ENCODE measurements at regions not wholly inside any gene's neighbourhood (a gene's known extent, or its start where the extent isn't known, plus 50 kb on each side); places are given as distances from the start of the nearest gene placed in this dataset.
"Not testable (repeated sequence)": the region's sequence is repeated elsewhere in the genome, so short reads cannot be mapped to it uniquely, and the experiment has no call there.

DNA sequence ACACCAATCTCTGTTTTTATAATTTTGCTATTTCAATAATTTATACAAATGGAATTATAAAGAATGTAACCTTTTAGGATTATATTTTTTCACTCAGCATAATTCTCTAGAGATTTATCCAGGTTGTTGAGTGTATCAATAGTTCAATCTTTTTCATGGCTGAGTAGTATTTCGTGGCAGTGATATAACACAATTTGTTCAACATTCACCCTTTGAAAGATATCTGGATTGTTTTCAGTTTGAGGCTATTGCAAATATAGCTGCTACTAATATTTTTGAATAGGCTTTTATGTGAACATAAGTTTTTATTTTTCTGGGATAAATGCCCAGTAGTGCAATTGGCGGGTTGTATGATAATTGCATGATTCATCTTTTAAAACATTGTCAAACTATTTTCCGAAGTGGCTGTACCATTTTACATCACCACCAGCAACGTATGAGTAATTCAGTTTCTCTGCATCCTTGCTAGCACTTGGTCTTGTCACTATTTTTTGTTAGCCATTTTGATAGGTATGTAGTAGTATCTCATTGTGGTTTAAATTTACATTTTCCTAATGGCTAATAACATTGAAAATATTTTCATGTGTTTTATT, 55.6 kb upstream of the ABCD3 start:
- no peak for DNase-seq

DNA sequence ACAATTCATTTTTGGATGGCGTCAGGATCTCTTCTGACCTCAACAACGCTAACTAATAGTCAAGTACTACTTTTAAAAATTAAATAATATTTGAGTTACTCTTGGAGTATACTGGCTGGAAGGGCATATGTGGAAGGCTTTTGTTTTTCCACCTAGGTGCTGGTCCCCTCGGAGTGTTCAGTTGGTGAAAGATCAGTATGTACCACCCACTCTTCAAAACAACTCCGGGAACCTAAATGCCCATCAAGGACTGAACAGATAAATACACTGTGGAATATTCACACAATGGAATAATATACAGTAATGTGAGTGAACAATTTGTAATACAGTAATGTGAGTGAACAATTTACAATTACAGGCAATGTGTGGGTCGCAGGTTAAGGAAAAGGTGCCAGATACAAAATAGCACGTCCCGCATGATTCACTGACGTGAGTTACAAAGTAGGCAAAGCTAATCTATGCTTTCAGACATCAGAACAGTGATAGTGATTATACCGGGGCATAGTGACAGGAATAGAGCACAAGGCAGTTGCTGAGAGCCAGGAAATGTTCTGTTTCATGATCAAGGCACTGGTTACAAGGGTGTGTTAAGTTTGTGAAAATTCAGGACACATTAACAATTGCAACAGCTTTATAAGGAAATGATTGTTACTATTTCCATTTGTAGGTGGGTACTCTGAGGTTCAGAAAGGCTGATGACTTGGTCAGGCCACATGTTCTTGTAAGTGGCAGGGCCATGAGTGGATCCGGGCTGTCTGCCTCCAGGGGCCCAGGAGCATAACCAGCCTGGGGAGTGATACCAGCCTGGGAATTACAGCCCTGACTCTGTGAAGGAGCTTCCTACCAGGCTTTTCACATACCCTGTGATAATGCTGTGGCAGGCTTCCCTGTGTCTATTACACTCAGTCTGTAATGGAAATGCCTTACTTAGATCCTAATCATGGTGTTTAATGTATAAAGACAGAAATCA, 59.3 kb upstream of the ABCD3 start:
- DNase-seq, result no peak

DNA sequence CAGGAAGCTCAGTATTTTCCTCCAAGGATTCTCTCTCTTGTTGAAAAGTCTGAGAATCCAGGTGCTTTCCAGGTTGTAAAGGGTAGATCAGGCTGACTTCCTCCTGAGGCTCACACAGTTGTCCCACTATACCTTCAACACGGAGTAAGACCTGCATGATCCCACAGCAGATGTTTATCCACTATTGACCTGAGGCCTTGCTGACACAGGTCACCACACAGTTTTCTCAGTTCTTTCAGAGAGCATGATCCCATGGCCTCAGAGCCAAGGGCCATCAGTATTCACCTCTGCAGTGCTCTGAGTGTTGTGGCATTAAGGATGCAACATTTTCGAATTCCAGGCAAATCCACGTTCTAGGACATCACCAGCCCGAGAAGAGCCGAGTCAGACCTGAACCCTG, 60.5 kb upstream of the ABCD3 start:
- DNase-seq, result no peak

DNA sequence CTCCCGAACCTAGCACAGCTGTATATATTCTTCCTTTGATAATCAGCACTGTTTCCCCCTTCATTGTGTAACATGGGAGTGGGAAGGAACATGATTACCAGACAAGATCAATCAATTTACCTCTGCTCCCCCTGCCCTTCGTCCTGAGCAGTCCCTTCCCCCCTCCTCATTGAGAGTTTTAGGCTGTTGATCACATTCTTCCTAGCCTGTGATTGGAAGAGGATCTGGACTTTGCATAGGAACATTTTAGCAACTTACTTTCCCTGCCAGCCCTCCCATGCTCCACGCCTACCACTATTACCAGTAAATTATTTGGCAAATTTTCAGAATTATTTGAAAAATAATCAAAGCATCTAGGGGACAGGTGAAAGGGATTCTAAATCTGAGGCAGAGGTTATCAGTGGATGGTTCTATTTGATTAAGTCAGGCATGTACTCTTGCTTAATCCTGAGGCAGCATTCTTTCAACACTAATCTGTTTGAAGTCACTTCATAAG, 62.7 kb upstream of the ABCD3 start:
- DNase-seq, result no peak

DNA sequence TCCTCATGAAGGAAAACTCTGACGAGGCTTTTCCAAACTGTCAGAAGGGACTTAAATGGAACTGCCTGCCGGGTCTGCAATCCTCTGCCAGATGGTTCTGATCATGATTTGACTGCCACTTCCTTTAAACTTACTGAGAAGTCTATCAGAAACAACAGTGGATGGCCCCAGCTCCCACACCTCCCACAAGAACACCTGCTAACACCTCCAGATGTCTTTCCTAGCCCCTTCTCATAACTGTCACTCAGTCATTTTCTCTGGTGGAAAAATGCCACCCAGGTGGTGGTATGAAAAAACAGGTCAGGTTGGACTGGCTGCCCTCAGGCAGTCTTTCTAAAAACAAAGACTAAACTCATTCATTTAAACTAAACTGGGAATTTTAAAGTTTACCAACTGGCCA, 66.7 kb upstream of the ABCD3 start:
- DNase-seq, result no peak

DNA sequence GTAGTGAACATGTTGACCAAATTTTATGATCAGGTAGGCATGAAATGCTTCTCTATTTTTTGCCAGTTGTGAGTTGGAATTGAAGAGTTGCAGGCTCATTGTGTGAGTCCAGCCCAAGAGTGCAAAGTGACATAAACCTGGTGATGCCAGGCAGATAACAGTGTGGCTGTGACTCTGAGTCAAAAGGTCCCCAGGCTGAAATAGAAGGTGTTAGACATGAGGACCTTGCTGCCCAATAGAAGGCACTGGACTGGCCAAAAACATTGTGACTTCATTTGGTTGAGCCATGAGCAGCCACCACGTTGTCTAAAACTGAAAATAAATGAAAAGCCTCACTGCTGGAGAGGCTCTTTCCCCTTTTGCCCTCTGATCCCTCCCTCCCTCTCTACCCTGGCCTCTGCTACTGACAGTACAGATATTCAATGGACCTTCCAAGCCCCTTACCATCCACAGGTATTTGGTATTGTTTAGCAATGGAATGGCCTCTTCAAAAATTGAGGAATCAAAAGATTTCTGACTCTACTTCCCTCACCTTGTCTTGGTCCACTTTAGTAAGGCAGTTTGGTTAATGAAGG, 67.8 kb upstream of the ABCD3 start:
- DNase-seq, result no peak

DNA sequence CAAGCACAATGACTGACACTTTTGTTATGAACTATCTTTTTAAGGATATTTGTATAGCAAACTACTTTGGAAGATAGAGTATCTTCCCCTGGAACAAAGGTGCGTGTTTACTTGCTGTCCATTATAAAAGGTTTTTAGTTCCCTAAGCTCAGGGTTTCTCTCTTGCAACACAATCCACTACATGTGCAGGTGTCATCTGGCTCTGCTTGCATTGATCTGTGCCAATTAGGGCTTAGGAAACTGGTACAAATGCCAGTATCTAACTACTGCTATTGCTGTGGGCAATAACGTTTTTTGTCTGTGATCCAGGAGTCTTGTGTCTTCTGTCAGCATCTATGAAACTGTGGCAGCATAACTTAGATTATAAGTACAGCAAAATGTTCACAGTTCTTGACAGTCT, 68.3 kb upstream of the ABCD3 start:
- no peak for DNase-seq

DNA sequence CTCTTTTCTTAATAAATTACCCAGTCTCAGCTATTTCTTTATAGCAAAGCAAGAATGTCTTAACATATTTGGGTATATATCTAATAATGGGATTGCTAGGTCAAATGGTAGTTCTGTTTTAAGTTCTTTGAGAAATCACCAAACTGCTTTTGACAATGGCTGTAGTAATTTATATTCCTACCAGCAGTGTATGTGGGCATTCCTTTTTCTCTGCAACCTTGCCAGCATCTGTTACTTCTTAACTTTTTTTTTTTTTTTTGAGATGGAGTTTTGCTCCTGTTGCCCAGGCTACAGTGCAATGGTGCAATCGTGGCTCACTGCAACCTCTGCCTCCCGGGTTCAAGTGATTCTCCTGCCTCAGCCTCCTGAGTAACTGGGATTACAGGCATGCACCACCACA, 69.8 kb upstream of the ABCD3 start:
- not testable (repeated sequence) for DNase-seq

DNA sequence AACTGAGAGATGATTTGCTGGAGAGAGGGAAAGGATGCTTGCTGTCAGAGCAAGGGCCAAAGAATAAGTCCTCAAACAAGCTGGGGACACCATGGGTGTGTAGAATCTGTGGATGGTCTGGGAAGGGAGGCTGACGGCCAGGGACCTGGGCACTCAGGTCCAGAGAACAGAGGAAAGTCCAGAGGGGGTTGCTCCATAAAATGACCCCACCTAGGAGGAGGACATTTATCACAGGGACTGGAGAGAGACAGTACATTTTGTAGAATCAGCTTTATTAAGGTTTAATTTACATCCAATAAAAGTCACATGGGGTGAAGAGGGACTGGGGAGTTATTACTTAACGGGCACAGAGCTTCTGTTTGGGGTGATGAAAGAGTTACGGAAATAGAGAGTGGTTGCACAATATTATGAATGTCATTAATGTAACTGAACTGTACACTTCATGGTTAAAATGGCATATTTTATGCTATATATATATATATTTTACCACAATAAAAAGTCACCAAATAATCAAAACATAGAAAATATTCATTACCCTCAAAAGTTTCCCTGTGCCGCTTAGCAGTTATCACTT, 73.0 kb upstream of the ABCD3 start:
- no peak for DNase-seq

DNA sequence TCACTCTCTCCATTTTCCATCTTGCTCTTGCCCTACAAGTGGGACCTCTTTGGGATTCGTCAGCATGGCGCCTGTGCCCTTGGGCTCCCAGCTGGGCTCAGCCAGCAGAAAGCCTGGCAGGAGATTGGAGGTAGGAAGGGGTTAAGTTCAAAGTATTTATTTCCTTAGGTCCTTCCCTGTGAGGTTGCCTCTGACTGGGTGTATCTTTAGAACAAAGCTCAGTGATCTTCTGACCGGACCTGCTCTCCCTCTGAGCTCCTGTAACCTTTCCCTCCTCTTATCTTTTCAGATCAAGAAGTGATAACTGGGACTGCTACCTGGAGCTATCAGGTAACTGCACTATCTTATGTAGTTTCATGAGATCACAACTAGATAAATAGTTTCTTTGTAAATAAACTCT, 75.8 kb upstream of the ABCD3 start:
- DNase-seq, result no peak

DNA sequence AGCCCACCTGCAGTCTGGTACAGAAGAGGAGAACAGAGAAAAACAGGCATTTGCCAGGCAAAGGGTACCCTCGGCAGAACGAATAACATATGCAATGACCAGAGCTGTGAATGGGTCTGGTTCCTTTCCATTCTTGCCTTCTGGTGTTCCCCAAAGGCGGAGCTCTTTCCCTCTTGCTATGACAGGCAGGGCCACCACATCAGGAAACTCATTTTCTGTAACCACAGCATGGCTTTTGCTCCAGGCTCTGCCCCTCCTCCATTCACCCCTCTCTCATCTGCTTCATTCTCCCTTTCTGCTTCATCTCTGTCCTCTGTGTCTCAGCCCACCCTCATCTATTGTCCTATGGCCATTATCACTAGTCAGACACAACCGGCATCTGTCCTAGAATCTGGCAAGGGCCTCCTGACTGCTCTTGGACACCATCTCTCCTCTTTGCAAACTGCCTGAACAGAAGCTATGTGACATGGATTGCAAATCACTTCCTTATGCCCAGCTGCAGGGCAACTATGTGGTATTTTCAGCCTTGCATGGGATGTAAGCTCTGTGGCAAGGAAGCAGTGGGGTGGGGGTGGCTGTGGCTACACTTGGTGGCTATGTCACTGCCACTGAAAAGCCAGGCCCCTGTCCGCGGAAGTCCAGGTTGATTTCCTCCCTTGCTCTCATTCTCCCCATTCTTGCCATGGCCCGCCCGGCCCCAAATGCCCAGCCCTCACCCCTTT, 78.8 kb upstream of the ABCD3 start:
- no peak for DNase-seq

DNA sequence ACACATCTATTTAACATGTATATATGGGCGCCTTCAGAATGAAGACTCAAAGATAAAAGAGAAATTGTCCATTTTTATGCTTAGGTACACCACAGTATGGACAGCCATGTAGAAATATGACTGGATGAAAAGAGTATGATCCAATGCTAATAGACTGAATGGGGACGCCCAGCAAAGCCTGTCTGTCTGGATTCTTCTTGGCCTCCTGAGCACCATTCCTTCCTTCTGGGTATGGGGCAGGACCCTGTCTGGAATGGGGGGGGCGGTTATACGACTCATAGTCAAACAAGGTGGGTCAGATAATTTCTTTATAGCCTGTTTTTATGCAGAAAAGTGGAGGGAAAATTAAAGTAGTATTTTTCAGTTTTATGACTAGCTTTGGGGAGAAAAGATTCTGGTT, 81.2 kb upstream of the ABCD3 start:
- DNase-seq, result no peak

DNA sequence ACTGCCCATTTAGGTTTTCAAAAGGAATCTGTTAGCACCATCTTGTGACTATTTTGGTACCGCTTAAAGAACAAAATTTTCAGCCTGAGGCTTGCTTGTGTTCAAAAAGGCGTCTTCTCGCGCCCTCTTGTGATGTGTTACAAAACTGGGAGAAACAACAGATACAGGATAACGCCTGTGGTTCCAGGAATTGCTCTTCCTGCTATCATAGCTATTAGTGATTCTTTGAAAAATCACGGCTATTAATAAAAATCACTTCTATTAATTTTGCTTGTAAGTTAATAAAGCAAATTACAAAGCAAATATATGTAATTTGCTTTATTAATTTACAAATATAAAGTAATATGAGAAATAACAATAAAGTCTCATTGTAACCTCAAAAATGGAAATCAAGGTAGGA, 82.2 kb upstream of the ABCD3 start:
- DNase-seq, result peak; percentile 71

DNA sequence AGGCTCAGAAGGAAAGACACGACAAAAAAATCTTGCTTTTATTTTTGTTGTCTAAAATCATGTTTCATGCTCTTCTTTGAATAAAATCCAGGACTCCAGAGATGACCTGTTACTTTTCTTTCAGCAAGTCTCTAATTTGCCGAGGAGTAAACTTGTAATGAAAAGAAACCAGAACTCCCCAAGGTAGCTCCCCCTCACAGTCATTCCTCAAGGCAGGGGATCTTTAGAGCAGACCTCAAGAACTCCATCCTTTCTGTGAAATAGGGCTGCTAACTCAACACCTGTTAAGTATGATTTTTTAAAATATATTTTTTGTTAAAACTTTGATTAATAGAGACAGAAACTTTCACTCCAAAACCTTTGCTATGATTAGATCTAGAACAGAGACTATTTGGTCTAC, 82.7 kb upstream of the ABCD3 start:
- DNase-seq, result no peak

DNA sequence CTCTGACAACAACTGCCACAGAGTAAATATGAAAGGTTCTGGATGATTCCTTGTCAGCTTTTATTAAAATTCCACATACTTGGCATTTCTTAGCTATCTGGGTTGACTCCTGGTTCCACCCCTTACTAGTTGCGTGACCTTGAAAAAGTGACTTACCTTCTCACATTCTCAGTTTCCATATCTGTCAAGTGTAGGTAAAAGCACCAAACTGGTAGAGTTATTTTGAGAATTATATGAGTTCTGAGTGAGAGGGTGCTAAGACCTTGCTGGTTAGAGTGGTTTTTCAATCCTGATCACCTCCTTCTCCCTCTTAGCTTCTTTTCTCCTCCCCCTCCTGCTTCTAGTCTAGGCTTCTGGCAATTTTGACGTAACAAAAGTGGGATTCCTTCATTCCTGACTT, 83.4 kb upstream of the ABCD3 start:
- no peak for DNase-seq

DNA sequence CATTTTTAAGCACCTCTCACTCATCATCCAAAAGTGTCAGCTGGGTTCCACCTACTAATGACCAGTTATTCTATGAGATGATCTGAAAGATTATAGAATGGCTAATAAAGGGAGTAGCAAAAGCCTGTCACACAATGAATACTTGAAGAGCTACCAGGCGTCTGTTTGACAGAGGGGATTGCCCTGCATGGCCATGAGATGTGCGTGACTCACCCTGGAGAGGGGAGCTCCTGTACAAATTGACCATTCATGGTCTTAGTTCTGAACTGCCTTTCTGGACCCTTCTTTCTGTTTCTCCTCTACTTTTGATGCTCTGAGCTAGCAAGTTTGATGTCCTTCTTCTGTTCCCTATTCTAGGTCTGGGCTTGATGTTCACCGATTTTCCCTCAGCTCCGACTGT, 85.2 kb upstream of the ABCD3 start:
- DNase-seq, result no peak

DNA sequence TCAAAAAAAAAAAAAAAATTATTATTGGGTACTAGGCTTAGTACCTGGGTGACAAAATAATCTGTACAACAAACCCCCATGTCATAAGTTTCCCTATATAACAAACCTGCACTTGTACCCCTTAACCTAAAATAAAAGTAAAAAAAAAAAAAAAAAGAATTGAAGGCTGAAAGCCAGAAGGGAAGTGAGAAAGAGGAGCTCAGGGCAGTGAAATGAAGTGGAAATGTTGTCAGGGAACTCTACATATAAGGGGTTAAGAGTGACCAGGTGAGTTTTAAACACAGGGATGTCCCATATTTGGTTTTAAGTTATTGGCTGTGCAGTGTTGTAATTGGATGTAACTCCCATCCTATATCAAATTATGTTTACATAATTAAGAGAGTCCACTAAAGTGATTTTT, 85.7 kb upstream of the ABCD3 start:
- no peak for DNase-seq

DNA sequence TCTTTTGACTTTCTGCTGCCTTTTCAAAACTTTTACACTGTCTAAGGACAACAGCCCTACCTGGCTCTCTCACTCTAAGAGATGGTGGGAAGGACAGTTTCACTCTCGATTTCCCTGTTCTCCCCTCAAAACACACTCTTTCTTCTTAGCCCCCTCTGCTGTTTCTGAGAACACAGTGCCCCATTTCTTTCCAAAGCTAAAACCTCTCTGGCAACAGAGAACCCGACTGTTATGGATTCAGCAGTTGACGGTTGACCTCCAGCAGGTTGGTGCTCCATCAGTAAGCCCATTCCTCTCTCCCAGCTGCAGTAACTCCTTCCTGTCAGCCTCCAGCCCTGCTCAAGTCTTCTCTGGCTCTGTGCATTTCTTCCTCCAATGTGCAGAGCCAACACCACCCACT, 88.2 kb upstream of the ABCD3 start:
- DNase-seq, result no peak

DNA sequence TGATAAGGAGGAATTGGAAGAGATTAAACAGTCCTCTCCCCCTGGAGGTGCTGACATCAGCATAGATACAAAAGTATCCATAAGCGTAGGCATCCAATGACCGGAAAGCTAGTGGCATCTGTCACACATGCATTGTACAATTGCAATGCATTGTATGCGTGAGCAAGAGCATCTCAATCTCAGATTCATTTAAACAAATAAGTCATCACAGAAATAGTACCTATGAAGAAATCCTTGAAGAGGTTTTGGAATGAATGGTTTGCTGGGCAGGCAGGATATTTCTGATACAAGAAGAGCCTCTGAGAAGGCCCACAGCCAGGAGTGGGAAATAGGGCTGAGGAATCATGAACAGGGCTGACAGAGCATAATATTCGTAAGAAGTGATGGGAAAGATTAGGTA, 88.9 kb upstream of the ABCD3 start:
- DNase-seq, result no peak

DNA sequence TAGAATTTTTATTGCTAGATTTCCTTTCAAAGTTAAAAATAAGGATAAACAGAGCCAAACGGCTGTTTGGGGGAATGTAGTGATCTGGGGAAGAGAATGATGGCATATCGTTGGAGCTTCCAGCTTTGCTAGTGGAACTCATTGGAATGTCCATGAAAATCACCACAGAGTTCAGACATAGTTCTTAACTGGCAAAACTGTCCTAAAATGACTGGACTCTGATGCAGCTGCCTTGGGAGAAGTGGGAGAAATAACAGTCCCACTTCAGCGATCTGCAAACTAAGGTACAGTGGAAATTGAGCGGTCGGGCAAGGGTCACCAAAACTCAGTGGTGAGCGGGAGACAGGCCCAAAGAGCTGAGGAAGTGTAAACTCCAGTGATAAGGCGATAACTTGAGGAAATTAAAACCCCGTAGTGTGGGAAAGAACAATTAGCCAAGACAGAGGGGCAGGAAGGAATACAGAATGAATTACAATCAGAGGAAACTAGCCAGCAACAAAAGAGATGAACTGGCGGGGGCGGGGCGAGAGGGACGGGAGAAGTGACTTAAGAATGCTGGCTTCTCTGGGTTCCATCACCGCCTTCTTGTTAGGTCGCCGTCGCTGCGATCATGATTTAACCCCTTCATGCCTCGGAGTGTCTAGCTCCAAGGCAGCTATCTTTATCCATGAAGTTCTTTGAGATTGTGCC, 89.8 kb upstream of the ARHGAP29 start:
- no peak for DNase-seq

DNA sequence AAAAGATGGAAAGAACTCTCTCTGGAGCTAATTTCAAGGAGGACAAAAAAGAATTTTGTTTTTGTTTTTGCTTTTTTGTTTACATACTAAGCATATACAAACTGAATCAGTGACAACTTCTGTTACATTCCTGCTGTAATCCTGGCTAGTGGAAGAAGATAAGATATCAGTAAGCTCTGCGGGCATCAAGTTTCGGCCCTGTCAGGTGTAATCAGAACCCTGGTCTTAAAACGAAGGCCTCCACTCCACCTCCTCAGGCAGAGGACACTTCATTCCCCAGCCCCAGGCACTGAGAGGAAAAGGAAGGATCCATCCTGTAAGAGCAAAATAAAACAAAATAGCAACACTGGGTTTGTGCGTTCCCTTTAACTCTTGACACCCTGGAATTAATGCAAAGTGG, 88.9 kb upstream of the ARHGAP29 start:
- DNase-seq, result no peak
